Astrocyte (in vitro differentiated cells and primary cell): ENCODE measurements at regions not wholly inside any gene's neighbourhood (a gene's known extent, or its start where the extent isn't known, plus 50 kb on each side); places are given as distances from the start of the nearest gene placed in this dataset.

Experiments
- CTCF ChIP-seq: IDR thresholded peaks from 2 replicates; pipeline ENCODE4 v1.5.1; 2011; ENCODE audit warnings: low read depth, mild to moderate bottlenecking, inconsistent platforms, low read length, moderate library complexity; ENCODE audit not compliant: insufficient read depth
- EZH2 ChIP-seq: IDR thresholded peaks from 2 replicates; pipeline ENCODE4 v1.6.1; 2012; ENCODE audit warnings: mild to moderate bottlenecking, low read length, inconsistent platforms; ENCODE audit not compliant: insufficient read depth

DNA sequence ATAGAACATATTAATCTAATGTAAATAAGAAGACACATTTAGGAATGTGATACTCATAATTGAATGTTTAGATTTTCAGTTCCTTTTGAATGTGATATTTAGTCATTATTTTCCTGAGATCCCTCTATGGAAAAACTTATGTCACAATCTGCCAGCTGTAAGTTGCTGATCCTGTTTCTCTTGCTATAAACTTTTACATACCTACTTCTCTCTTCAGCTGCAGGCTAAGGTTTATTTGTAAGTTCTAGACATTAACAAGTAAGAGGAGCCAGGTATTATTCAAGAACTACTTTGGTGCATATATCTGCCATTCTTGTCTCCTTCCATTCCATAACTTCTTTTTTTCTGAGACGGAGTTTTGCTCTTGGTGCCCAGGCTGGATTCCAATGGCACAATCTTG is 462.4 kb downstream of the PRR16 start:
- TF ChIP-seq CTCF, result no peak
- no peak for TF ChIP-seq EZH2
